ENCODE measurements at regions not wholly inside any gene's neighbourhood (a gene's known extent, or its start where the extent isn't known, plus 50 kb on each side); places are given as distances from the start of the nearest gene placed in this dataset.
"Not testable (repeated sequence)": the region's sequence is repeated elsewhere in the genome, so short reads cannot be mapped to it uniquely, and the experiment has no call there.

DNA sequence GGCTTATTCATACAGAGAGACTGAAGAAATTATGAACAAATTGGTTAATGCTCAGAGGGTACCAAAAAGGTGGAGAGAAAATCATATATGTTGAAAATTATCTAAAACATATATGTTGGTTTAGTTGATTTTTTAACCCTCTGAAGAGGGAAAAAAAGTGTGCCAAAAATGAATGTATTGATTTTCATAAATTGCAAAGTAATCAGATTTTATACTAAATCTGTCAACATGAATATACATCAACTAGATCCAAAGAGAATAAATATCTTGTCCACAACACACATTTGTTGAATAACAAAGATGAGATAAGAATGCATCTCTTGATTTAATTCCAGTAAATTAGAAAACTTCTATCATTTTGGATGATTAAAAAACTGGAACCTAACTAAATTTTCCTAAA lies 125.3 kb upstream of the TACR3 start:
- DNase-seq (ENCODE audit: low spot score) = no peak
- H3K27ac Mint-ChIP-seq (ENCODE audit: unreplicated experiment) = no peak overlapping the region
- H3K4me1 Mint-ChIP-seq (ENCODE audit: unreplicated experiment) = no peaks in the 10 kb centered on the region
- peaks cover 2% of the 10 kb centered on the region for H3K27me3 Mint-ChIP-seq (ENCODE audit: unreplicated experiment)
- peaks cover 5% of the 10 kb centered on the region for H3K9me3 Mint-ChIP-seq (ENCODE audit: unreplicated experiment)
- H3K4me3 Mint-ChIP-seq (ENCODE audit: unreplicated experiment) = no peak overlapping the region
- TF ChIP-seq, protein P1, sequence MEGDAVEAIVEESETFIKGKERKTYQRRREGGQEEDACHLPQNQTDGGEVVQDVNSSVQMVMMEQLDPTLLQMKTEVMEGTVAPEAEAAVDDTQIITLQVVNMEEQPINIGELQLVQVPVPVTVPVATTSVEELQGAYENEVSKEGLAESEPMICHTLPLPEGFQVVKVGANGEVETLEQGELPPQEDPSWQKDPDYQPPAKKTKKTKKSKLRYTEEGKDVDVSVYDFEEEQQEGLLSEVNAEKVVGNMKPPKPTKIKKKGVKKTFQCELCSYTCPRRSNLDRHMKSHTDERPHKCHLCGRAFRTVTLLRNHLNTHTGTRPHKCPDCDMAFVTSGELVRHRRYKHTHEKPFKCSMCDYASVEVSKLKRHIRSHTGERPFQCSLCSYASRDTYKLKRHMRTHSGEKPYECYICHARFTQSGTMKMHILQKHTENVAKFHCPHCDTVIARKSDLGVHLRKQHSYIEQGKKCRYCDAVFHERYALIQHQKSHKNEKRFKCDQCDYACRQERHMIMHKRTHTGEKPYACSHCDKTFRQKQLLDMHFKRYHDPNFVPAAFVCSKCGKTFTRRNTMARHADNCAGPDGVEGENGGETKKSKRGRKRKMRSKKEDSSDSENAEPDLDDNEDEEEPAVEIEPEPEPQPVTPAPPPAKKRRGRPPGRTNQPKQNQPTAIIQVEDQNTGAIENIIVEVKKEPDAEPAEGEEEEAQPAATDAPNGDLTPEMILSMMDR (IDR thresholded peaks at IDR 0.05; ENCODE audit: unreplicated experiment) = no peak
- H3K36me3 Mint-ChIP-seq (ENCODE audit: low read depth, unreplicated experiment) = peaks cover 4% of the 10 kb centered on the region

DNA sequence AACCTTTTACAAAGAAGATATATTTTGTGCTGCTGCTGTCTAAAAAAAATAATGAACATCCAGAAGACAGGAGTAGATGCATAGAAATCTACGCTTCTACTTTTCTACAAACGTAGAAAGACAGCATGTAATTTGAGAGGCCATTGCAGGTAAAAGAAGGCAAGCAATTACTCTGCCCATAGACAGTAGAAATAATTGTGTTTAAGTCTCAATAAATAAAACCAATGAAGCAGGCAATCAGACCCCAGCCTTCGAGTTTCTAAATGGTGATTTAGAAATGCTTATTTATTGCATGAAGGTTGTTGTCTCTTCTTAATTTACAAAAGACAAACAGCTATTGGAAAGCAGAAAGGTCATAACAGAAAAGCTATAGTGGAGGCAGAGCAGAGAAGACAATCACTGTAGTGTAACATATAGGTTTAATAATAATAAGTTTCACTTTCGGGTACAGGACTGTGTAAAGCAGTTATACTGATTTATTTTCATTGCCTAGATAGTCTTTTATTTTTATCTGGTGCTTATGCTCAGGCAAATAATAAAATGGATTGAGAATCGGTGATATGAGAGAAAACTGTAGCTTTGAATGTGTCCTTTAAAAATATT lies 123.0 kb upstream of the TACR3 start:
- no peaks in the 10 kb centered on the region for H3K9me3 Mint-ChIP-seq (ENCODE audit: unreplicated experiment)
- DNase-seq (ENCODE audit: low spot score) = no peak
- no peaks in the 10 kb centered on the region for H3K27me3 Mint-ChIP-seq (ENCODE audit: unreplicated experiment)
- H3K4me3 Mint-ChIP-seq (ENCODE audit: unreplicated experiment) = no peak overlapping the region
- TF ChIP-seq, protein P1 (IDR thresholded peaks at IDR 0.05; ENCODE audit: unreplicated experiment) = no peak
- H3K36me3 Mint-ChIP-seq (ENCODE audit: low read depth, unreplicated experiment) = no peaks in the 10 kb centered on the region
- no peak overlapping the region for H3K27ac Mint-ChIP-seq (ENCODE audit: unreplicated experiment)
- no peaks in the 10 kb centered on the region for H3K4me1 Mint-ChIP-seq (ENCODE audit: unreplicated experiment)

DNA sequence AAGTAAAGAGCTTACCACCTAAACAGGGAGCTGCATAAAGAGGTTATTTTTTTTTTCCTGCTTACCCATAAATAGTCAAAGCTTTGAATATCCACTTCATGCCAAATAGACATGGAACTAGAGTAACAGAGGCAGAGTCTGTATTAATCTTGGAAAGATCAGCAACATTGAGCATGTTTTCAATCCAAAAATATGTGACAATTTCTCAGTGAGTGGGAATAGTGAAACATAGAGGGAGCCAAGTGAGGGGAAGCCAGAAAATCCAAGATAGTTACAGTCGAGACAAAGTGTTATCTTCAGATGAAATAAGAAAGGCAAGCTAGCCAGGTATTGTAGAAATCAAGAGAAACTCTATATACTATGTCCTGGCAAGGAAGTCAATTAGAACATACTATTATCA lies 122.3 kb upstream of the TACR3 start:
- DNase-seq (ENCODE audit: low spot score) = no peak
- Mint-ChIP-seq H3K36me3 (ENCODE audit: low read depth, unreplicated experiment) (no peaks in the 10 kb centered on the region), H3K9me3 (ENCODE audit: unreplicated experiment) (no peaks in the 10 kb centered on the region), H3K27ac (ENCODE audit: unreplicated experiment) (no peak overlapping the region), H3K4me1 (ENCODE audit: unreplicated experiment) (no peaks in the 10 kb centered on the region), H3K27me3 (ENCODE audit: unreplicated experiment) (no peaks in the 10 kb centered on the region), H3K4me3 (ENCODE audit: unreplicated experiment) (no peak overlapping the region)
- TF ChIP-seq, protein P1 (IDR thresholded peaks at IDR 0.05; ENCODE audit: unreplicated experiment) = no peak

DNA sequence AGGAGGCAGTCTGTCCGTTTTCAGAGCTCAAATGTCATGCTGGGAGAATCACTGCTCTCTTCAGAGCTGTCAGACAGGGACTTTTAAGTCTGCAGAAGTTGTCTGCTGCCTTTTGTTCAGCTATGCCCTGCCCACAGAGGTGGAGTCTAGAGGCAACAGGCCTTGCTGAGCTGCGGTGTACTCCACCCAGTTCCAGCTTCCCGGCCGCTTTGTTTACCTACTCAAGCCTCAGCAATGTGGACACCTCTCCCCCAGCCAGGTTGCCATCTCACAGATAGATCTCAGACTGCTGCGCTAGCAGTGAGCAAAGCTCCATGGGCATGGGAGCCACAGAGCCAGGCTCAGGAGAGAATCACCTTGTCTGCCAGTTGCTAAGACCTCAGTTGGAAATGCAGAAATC lies 90.5 kb upstream of the TACR3 start:
- H3K4me1 Mint-ChIP-seq (ENCODE audit: unreplicated experiment); H3K36me3 Mint-ChIP-seq (ENCODE audit: low read depth, unreplicated experiment); H3K4me3 Mint-ChIP-seq (ENCODE audit: unreplicated experiment); H3K9me3 Mint-ChIP-seq (ENCODE audit: unreplicated experiment); DNase-seq (ENCODE audit: low spot score); H3K27ac Mint-ChIP-seq (ENCODE audit: unreplicated experiment); H3K27me3 Mint-ChIP-seq (ENCODE audit: unreplicated experiment): not testable (repeated sequence)

DNA sequence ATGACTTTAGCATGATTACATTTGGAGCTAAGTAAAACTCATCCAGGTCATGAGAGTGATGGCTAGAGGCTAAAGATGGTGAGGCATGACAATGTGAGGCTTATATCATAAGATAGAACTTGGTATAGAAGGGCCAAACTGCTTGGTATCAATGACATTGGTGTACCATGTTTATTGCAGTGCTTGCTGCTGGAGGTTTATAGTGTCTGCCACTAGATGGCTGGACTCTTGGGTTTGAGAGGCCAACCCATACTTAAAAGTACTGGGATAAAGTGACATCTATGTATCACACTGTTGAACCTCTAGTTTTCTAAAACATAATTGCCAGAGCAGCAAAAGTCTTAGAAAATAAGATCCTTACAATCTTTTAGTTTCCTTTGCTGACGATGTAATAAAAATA lies 83.0 kb upstream of the TACR3 start:
- H3K36me3 Mint-ChIP-seq (ENCODE audit: low read depth, unreplicated experiment) = no peaks in the 10 kb centered on the region
- H3K9me3 Mint-ChIP-seq (ENCODE audit: unreplicated experiment) = no peaks in the 10 kb centered on the region
- DNase-seq (ENCODE audit: low spot score) = no peak
- H3K4me1 Mint-ChIP-seq (ENCODE audit: unreplicated experiment) = no peaks in the 10 kb centered on the region
- no peak overlapping the region for H3K27ac Mint-ChIP-seq (ENCODE audit: unreplicated experiment)
- H3K27me3 Mint-ChIP-seq (ENCODE audit: unreplicated experiment) = no peaks in the 10 kb centered on the region
- no peak overlapping the region for H3K4me3 Mint-ChIP-seq (ENCODE audit: unreplicated experiment)
- TF ChIP-seq, protein P1 (IDR thresholded peaks at IDR 0.05; ENCODE audit: unreplicated experiment) = no peak

Measured in endothelial cell (in vitro differentiated cells).